HCT116 (cell line): ENCODE measurements at regions not wholly inside any gene's neighbourhood (a gene's known extent, or its start where the extent isn't known, plus 50 kb on each side); places are given as distances from the start of the nearest gene placed in this dataset.
A peak's percentile ranks its signal among the peaks of the same experiment; 100 is the strongest.

ENCODE experiments used
- POLR2AphosphoS5 ChIP-seq: IDR thresholded peaks from 2 replicates; pipeline ENCODE4 v1.6.1; 2011; ENCODE audit warnings: mild to moderate bottlenecking, low read depth, low read length, moderate library complexity
- RAD21 ChIP-seq: IDR thresholded peaks from 2 replicates; pipeline ENCODE4 v1.6.1; 2012; ENCODE audit warnings: low read depth, mild to moderate bottlenecking
- TCF7L2 ChIP-seq: IDR thresholded peaks from 2 replicates; pipeline ENCODE4 v1.7.0; 2011; ENCODE audit warnings: borderline replicate concordance, inconsistent platforms; ENCODE audit not compliant: insufficient read depth, insufficient read length; ENCODE audit errors: extremely low read depth
- TF ChIP-seq, protein P1 (sequence below), 3 experiments: fragments of 200-600 bp in 1 of 3; sonication (generic) in 1 of 3; IDR thresholded peaks in 2 of 3; conservative IDR thresholded peaks in 1 of 3; 2 replicates each; pipeline ENCODE4 v1.5.1; 2012 to 2017; ENCODE audit warnings: low read depth in 2 of 3, low read length in 2 of 3, antibody characterized with exemption in 1 of 3, borderline replicate concordance in 1 of 3, control low read depth in 1 of 3, mild to moderate bottlenecking in 1 of 3, mixed read lengths in 1 of 3, mixed run types in 1 of 3, moderate library complexity in 1 of 3; ENCODE audit not compliant: insufficient read depth in 1 of 3
- TF ChIP-seq, protein P2 (sequence below): IDR thresholded peaks from 2 replicates; pipeline ENCODE4 v1.6.1; 2012

DNA sequence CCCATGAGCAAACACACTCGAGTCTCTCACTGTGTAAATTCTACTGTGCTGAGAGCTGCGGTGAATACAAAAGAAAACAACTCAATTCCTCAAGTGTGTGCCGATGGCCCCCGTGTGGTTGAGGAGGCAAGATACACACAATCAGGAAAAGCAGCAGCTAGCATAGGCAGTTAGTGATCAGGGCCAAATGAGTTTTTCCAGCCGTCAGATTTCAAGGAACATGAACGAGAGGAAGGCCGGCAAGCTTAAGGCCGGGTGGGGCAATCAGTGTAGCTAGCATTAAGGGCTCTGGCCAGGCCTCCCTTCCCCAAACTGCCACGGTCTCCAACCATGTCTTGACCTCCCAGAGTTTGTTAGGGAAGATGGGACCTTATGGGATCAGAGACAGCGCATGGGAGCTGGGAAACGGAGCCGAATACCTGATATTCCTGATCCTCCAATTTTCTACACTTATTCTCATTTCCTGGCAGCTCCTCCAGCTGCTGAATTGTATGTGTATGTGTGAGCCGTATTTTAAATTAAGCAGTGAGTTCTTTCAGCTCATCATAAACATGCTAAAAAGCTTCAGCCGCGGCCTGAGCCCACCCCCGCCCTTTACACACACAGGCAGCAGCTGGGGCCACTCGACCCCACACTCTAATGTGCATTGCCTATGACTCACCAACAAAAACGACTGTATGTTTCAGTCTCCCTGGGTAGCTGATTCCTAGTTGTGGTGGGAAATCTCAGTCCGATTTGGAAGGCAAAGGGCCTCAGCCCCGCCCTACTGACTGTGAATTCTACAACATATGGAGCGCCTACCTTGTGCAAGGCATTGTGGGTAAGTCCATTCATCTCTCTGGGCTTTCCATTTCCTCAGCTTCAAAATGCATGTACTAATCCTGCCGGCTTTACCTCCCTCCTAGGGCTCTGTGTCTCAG lies 59.9 kb downstream of the RTL9 start:
- TF ChIP-seq, protein P1, sequence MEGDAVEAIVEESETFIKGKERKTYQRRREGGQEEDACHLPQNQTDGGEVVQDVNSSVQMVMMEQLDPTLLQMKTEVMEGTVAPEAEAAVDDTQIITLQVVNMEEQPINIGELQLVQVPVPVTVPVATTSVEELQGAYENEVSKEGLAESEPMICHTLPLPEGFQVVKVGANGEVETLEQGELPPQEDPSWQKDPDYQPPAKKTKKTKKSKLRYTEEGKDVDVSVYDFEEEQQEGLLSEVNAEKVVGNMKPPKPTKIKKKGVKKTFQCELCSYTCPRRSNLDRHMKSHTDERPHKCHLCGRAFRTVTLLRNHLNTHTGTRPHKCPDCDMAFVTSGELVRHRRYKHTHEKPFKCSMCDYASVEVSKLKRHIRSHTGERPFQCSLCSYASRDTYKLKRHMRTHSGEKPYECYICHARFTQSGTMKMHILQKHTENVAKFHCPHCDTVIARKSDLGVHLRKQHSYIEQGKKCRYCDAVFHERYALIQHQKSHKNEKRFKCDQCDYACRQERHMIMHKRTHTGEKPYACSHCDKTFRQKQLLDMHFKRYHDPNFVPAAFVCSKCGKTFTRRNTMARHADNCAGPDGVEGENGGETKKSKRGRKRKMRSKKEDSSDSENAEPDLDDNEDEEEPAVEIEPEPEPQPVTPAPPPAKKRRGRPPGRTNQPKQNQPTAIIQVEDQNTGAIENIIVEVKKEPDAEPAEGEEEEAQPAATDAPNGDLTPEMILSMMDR (IDR thresholded peaks at IDR 0.05 in 2 of 3, conservative IDR thresholded peaks at IDR 0.05 in 1 of 3; ENCODE audit: borderline replicate concordance in 1 of 3, insufficient read depth in 1 of 3, low read depth in 2 of 3, low read length in 2 of 3) = peak; percentile 31 to 52 (median 50); a peak in 5 of 6 replicates
- TF ChIP-seq RAD21 (peak; percentile 49), TCF7L2 (no peak), POLR2AphosphoS5 (no peak)
- TF ChIP-seq, protein P2, sequence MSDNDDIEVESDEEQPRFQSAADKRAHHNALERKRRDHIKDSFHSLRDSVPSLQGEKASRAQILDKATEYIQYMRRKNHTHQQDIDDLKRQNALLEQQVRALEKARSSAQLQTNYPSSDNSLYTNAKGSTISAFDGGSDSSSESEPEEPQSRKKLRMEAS = no peak
